NCI-H446 (cell line): ENCODE measurements at regions not wholly inside any gene's neighbourhood (a gene's known extent, or its start where the extent isn't known, plus 50 kb on each side); places are given as distances from the start of the nearest gene placed in this dataset.
"Not testable (repeated sequence)": the region's sequence is repeated elsewhere in the genome, so short reads cannot be mapped to it uniquely, and the experiment has no call there.

ENCODE experiments used
- DNase-seq, 2 experiments: peaks; one replicate each; lab custom pipeline; 2025; lab: John Stamatoyannopoulos, UW

DNA sequence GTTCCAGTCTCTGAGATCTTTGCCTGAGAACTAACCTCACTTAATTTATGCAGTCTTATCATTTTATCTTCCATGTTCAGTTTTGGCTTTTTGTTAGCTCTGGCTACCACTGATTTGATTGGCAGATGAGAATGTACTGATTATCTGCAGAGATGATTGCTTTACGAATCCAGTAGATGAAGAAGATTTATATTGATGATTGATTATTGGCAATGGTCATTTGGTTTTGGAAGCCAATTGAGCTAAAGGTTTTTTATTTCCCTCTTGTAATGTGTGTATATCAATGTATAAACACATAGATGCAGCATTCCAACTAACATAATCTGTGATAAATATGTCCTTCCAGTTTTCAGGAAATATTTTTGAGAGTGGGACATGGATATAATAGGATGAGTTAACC, 763.6 kb downstream of the CDH11 start:
- DNase-seq: no peak

DNA sequence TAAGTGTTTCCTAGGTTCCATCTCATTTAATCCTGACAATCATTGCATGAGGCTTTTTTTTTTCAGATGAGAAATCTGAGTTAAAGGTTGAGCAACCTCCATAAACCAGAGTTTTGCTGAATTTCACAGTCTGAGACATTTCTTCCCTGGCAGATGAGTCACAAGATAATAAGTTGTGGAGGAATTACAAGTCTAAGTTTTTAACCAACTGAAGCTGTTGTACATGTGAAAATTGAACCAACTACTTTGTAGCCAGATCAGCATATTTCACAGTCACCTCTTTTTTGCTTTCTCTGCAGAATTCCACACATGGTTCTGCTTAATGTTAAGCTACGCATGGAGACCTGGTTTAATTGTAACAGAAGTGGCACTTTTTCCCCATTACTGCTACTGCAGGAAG, 765.6 kb downstream of the CDH11 start:
- no peak for DNase-seq

DNA sequence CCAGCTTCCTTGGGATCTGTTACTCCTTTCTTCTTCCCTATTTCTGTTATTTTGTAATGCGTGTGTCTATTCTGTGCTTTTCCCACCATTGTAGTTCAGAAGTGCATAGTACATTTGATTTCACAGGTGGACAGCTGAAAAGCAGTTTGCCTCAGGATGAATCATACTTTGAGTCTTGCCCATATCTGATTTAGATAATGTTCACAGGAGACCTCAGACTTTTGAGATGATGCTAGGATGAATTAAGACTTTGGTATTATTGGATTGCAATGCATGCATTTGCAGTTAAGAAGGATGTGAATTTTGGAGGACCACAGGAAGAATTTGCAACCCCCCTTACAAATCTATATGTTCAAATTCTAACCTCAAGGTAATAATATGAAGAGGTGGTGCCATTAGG, 769.6 kb downstream of the CDH11 start:
- no peak for DNase-seq

DNA sequence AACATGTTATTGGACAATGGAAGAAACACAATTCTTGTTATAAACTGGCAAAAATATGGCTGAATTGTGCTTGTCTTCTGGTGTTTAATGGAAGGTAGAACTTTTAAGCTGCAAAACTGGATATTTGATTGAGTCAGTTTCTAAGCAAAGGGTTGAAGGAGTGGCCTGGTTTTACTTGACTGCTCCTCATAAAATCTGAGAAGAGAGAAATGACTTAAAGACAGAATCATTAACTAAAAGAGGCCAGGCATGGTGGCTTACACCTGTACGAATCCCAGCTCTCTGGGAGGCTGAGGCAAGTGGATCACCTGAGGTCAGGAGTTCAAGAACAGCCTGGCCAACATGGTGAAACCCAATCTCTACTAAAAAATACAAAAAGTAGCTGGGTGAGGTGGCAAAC, 770.7 kb downstream of the CDH11 start:
- DNase-seq: no peak

DNA sequence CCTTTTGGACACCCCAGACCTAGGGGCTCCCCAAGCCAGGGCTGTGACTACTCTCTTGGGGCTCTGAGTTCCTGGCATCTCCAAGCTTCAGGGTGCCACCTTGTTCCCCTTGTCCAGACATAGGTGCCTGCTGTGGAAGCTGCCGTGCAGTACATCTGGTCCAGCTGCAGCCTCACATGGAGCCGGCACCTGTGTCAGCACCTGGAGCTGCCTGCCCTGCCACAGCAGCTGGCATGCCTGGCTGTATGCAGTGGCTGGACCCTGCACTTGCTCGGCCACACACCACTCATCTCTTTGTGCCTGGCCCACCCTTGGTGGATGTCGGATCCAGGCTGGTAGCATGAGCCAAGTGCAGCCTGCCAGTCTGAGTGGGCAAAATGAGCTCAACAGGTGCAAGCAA, 775.8 kb downstream of the CDH11 start:
- no peak for DNase-seq

DNA sequence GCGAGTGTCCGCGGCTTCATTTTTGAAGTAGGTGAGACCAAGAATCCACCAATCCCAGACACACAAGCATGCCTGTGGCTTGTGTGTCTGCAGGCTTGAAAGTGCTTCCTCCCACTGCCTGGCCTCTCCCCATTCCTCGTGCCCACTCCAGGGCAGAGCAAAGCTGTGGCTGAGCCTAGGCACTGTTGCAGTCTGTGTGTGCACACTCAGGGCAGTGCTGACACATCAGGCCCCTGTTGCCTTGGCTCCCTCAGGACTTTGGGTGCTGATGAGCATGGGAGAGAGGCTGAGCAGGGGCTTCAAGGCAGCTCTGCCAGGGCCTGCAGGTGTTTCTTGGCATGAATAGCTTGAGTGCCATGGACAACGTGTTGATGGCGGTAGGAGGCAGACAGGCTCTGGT, 776.7 kb downstream of the CDH11 start:
- no peak for DNase-seq

DNA sequence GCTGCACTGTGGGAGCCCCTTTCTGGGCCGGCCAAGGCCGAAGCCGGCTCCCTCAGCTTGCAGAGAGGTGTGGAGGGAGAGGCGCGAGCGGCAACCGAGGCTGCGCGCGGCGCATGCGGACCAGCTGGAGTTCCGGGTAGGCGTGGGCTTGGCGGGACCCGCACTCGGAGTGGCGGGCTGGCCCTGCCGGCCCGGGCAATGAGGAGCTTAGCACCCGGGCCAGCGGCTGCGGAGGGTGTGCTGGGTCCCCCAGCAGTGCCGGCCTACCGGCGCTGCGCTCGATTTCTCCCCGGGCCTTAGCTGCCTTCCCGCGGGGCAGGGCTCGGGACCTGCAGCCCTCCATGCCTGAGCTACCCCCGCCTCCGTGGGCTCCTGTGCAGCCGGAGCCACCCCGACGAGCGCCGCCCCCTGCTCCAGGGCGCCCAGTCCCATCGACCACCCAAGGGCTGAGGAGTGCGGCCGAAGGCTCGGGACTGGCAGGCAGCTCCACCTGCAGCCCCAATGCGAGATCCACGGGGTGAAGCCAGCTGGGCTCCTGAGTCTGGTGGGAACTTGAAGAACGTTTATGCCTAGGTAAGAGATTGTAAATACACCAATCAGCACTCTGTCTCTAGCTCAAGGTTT, 777.9 kb downstream of the CDH11 start:
- DNase-seq: not testable (repeated sequence)

DNA sequence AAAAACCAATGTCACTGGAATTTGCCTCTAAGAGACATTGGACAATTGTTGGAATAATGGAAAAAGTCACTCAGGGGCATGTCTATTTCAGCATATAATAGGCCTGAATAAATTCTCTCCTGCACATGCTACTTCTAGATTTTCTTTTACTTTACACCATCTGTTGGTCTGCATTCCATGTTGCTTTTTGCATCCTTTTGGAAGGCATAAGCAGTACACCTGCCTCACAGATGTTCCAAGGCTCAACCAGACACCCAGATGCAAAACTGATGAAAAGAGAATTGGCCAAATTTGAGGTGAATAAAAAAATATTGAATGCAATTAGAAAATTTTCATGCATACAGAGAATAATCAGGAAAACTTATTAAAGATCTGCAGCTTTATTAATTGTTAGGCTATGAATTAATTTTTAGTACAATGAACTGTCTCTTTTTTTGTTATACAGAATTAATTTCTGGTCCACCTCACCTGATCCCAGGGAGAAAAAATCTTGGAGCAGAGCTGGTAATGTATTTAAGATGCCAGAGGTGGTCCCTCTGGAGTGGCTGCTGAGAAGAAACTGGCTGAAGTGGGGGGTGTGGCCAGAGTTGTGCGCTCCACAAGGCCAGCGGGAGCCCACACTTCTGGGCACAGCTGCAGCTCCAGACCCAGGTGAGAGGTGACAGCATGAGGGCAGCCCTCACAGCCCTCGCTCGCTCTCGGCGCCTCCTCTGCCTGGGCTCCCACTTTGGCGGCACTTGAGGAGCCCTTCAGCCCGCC, 778.6 kb downstream of the CDH11 start:
- DNase-seq: no peak

DNA sequence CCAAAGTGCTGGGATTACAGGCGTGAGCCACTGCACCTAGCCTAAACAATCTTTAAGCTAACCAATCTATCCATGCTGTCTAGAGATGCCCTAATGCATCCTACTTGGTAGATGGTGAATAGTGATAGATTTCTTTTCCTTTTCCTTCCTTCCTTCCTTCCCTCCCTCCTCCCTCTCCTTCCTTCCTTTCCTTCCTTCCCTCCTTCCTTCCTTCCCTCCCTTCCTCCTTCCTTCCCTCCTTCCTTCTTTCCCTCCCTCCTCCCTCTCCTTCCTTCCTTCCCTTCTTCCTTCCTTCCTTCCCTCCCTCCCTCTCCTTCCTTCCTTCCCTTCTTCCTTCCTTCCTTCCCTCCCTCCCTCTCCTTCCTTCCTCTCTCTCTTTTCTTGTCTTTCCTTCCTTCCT, 780.5 kb downstream of the CDH11 start:
- not testable (repeated sequence) for DNase-seq

DNA sequence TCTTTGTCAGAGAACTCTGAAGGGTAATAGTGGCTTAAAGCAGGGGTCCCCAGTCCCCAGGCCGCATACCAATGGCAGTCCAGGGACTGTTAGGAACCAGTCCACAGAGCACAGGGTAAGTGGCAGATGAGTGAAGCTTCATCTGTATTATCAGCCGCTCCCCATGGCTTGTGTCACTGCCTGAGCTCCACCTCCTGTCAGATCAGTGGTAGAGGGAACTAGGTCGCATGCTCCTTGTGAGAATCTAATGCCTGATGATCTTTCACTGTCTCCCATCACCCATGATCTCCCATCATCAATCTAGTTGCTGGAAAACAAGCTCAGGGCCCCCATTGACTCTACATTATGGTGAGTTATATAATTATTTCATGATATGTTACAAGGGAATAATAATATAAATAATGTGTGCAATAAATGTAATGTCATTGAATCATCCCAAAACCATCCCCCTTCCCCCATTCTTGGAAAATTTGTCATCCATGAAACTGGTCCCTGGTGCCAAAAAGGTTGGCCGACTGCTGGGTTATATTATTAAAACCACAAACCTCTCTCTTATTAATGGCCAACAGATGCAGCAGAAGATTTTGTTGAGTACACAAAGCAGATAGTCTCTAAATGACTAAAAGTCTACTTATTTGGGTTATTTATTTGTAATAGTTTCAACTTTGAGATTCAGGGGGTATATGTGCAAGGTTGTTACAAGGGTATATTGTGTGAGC, 782.7 kb downstream of the CDH11 start:
- DNase-seq: no peak

DNA sequence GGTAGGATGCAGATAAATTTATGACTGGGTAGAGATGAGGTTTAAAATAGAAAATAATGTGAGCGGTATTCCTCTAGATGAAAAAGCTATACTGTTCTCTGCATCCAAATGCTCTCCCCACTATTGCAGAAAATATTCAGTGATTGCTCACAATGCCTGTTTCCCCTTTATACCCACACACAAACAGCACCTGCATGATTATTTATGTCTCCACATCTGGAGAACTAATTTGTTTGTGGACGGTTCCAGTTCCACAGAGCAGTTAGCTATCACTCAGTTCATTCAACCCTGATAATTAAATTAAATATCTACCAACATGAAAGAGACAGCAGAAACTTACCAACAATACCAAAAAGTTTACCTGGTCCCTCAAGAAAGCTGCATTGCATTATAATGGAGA, 800.0 kb downstream of the CDH11 start:
- DNase-seq: no peak

DNA sequence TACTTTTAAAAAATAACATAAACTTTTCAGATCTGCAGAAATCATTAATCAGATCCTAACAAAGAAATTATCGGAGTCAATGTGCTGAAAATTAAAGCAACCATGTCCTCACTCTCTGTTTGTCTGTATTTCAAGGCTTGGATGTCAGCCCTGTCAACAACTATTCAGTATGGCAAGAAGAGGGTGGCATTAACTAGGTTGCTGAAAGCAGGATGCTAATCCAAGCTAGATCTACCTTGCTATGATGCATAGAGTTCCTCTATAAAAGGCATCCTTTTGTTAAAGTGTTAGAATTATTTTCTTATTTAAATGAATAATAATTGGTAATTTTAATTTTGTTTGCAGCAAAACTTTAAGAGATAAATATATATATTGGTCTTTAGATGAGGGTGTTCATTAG, 800.8 kb downstream of the CDH11 start:
- DNase-seq: no peak

DNA sequence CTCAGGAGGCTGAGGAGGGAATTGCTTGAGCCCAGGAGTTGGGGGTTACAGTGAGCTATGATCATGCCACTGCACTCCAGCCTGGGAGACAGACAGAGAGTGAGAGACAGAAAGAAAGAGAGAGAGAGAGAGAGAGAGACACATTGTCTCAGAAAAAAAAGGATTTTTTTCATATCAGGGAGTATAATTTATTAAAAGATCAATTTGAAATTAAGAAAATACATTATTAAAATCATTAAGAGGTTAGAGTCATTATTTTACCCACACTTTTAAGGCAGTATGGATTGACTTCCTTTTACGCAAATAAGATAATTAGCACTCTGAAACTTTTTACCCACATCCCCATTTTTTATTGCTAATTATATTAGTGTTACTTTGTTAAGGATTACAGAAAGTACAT, 804.3 kb downstream of the CDH11 start:
- DNase-seq: no peak

DNA sequence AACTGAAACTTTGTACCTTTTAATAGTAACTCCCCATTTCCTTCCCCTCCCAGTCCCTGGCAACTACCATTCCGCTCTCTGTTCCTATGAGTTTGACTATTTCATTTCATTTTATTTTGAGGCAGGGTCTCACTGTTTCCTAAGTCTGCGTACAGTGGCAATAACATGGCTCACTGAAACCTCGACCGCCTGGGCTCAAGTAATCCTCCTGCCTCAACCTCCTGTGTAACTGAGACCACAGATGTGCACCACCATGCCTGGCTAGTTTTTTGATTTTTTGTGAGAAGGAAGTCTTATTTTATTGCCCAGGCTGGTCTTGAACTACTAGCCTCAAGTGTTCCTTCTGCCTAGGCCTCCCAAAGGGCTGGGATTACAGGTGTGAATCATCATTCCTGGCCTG, 808.1 kb downstream of the CDH11 start:
- DNase-seq: no peak

DNA sequence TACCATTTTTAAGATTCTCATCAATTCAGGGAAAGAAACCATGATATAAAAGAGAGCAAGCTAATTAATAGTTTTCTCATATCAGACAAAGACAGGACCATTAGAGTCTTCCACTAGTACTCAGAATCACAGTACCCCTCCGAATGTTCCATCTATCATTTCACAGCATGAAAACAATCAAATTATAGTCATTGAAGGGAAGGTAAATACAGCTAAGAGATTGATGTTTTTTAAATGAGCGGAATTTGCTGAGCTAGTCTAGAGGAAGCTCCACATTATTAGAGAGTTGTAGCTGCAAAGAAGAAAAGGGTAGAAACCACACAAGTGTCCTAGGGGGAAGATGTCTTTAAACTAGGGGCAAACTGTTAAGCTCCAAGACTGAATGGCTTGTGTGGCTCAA, 808.9 kb downstream of the CDH11 start:
- DNase-seq: no peak

DNA sequence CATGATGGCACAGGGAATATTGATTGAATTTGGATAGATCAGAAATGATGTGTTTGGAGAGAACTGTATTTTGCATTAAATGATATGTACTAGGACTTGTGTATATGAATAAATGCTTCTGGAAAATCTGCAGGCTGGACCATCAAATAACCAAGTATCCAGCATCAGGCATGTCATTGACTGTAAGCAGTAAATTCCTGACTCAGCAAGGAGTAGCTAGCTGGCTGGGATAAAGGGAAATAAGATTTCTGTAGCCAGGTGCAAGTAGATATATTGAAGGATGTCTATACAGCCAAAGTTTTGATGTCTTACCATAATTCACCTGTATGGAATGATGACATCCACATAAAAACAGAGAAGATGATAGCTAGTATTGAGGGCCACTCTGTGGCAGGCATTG, 809.6 kb downstream of the CDH11 start:
- DNase-seq: no peak

DNA sequence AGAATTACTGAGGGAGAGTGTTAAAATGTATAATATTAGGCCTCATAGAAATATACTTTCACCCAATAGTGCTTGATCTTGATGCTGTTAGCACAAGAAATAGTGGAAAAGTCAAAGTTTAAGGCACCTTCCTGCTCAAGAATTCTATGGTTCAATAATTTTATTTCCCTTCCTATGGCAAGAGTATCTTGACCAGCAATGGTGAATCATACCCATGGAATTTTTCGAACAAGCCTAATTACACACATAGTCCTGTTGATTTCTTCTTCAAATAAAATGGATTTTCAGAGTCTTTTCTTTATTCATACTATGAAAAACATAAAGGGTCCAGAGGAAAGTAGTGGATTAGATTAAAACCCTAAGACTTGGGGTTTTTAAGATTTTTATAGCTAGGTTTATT, 810.6 kb downstream of the CDH11 start:
- no peak for DNase-seq

DNA sequence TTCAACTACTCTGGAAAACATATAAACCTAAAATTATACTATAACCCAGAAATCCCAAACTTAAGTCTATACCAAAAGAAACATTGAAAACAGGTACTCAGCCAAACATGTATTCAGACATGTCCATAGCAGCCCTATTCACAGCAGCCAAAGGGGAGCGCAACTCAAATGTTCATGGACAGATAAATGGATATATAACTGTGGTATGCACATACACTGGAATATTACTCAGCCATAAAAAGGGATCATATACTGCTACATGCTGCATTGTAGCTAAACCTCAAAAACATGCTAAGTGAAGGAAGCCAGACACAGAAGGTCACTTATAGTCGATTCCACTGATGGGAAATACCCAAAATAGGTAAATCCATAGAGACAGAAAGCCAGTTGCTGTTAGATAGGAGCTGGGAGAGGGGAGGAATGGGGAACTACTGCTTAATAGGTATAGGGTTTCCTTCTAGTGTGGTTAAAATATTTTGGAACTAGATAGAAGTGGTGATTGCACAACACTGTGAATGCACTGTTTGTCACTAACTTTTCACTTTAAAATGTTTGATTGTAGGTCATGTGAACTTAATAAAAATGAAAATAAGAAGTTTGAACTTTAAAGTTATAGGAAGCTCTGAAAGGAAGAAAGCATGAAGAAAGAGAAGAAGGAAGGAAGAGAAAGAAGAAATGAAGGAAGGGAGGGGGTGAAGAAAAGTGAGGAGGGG, 812.3 kb downstream of the CDH11 start:
- no peak for DNase-seq

DNA sequence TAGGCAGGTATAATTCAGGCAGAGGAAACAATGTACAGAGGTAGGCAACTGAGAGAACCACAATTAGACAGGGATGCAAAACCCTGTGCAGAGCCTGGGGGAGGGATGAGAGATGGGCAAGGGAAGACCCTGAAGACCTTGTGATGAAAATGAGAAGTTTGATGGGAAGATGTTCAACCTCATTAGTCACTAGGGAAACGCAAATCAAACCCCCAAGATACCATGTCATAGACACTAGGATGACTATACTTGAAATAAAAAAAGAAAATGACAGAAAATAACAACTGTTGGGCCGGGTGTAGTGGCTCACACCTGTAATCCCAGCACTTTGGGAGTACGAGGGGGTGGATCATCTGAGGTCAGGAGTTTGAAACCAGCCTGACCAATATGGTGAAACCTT, 813.1 kb downstream of the CDH11 start:
- DNase-seq: no peak

DNA sequence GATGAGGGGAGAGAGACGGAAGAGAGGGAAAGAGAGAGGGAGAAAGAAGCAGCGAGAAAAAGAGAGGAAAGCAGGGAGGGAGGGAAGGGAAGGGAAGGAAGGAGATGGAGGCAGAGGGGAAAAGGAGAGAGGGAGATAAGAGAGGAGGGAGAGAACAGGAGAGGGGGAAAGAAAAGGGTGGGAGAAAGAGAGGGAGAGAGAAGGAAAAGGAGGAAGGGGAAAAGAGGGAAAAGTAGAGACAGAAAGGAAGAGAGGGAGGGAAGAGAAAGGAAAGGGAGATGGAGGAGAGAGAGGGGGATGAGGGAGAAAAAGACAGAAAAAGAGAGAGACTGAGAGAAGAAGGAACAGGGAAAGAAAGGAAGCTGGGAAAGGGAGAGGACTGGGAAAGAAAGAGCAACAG, 814.4 kb downstream of the CDH11 start:
- no peak for DNase-seq

DNA sequence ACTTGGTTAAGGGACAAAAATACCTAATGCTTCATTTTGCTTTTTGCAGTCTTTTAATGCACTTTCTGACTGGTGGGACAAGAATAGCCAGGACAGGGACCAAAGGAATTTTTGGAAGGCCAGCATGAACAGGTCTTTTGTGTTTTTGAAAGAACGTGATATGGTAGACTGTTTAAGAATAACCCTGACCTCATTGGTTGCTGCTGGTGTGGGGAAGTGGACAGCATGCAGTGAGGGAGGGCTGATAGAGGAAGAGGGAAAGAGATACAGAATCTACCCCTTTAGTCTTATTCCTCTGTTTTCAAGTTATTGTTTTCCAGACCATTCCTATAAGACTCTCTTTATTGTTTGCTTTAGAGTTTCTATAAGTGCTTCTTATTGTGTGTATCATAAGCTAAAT, 816.2 kb downstream of the CDH11 start:
- no peak for DNase-seq

DNA sequence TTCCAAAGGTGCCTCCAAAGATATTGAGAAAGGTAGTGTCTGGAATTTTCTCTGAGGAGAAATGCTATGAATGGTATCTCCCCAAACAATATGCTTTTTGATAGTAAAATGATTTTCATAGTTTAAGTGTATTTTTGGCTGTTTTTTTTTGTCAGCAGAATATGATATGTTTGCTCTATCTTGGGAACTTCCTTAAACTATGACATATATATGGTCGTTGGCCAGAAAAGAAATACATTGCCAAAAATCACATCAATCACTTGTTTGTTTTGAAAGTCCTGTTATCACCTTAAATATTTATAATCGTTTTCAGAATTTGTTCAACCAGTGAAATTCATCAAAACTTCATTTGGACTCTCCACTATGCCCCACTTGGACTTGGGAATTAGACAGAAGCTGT, 816.9 kb downstream of the CDH11 start:
- DNase-seq: no peak

DNA sequence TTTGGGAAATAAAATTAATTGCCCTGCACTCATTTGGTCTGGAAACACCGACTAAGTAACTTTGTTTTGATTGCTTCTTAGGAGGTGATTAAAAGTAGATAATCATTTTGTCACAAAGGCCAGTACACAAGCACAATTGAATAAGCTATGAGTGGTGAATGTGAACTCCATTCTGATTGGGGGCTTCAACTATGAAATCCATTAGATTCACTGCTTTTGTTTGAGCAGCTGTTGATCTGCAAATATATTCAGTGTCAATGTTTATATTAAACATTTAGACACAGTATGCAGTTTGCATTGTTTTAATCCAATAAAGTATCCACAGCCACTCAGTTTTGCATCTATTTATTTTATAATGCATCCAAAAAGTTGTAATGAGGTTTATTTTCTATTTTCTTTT, 817.5 kb downstream of the CDH11 start:
- DNase-seq: no peak
